ENCODE measurements at regions not wholly inside any gene's neighbourhood (a gene's known extent, or its start where the extent isn't known, plus 50 kb on each side); places are given as distances from the start of the nearest gene placed in this dataset.

GRCh38 chr13:34502011-34502410, 440.1 kb upstream of the NBEA start:
- TF ChIP-seq, protein P1, sequence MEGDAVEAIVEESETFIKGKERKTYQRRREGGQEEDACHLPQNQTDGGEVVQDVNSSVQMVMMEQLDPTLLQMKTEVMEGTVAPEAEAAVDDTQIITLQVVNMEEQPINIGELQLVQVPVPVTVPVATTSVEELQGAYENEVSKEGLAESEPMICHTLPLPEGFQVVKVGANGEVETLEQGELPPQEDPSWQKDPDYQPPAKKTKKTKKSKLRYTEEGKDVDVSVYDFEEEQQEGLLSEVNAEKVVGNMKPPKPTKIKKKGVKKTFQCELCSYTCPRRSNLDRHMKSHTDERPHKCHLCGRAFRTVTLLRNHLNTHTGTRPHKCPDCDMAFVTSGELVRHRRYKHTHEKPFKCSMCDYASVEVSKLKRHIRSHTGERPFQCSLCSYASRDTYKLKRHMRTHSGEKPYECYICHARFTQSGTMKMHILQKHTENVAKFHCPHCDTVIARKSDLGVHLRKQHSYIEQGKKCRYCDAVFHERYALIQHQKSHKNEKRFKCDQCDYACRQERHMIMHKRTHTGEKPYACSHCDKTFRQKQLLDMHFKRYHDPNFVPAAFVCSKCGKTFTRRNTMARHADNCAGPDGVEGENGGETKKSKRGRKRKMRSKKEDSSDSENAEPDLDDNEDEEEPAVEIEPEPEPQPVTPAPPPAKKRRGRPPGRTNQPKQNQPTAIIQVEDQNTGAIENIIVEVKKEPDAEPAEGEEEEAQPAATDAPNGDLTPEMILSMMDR (IDR thresholded peaks at IDR 0.05; ENCODE audit: insufficient read depth, low read length) = no peak
- TF ChIP-seq POLR2AphosphoS5 (IDR thresholded peaks at IDR 0.05; ENCODE audit: low read depth) = no peak

All from HL-60 (cell line).